DMS79 treated with DMSO at 0.1 percent for 48 hours (cell line): ENCODE measurements at regions not wholly inside any gene's neighbourhood (a gene's known extent, or its start where the extent isn't known, plus 50 kb on each side); places are given as distances from the start of the nearest gene placed in this dataset.
"Not testable (repeated sequence)": the region's sequence is repeated elsewhere in the genome, so short reads cannot be mapped to it uniquely, and the experiment has no call there.

Experiments
- DNase-seq: peaks from one replicate; lab custom pipeline; 2025; lab: John Stamatoyannopoulos, UW

GRCh38 chr20:56724241-56724757 is 95.2 kb downstream of the TFAP2C start:
- no peak for DNase-seq

GRCh38 chr20:56730003-56730402 is 100.9 kb downstream of the TFAP2C start:
- DNase-seq, result no peak

DNA sequence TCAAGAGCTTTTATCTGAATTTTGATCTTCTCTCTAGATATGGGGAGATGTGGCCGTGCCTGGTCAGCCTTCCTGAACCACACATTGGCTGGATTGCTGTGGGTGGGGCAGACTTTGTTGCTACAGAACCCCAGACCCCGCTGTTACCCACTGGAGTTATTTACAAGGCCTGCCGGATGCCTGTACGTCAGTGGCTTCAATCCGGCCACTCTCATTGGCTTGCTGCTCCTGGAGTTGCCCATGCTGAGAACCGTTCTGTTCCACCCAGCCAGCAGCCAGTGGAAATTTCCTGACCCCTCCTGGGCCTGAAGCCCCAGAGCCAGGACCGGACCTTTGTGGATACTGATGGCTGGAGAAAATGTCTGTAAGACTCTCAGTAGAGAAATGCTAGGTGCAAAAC is 101.9 kb downstream of the TFAP2C start:
- no peak for DNase-seq

DNA sequence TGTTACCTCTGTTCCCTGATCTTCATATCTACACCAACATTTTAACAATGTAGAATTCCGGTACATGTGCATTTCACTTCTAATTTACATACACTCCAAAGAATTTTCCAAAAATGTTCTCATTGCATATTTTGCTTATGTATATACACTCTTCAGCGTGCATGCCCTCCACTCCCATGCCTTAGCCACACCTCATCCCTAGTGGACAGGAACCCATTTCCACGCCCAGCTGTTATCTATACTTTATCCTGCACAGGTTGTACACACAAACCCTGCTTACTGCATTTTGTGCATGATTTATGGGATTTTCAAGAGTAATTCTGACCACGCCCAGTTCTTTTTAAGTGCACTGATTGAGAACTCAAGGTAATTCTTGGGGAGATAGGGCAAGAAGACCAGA is 102.4 kb downstream of the TFAP2C start:
- DNase-seq, result no peak

- DNase-seq, result no peak
Measured at GRCh38 chr20:56733967-56734366, 104.9 kb downstream of the TFAP2C start.

GRCh38 chr20:56735084-56735642 is 106.1 kb downstream of the TFAP2C start:
- no peak for DNase-seq

DNA sequence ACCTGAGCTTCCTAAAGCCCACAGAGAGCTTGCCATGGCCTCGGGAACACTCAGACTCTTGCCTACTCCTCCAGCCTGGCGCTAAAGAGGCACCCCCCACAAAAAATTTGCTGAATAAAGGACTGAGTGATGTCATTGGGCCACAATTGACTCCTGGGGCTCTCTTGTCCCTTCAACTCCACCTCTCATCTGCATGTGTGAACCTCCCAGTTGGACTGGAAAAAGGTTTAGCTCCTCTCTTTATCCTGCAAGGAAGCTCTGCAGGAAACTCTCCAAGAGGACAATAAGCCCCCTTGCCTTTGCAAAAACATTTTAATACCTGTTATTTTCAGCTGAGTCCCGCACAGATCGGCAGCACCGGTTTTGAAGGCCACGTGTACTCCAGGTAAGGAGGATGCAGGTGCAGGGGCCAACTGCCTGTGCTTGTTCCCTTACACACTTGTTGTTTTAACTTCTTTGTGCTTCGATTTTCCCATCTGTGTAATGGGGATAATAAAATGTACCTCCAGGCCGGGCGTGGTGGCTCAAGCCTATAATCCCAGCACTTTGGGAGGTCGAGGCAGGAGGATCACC is 107.3 kb downstream of the TFAP2C start:
- no peak for DNase-seq

DNA sequence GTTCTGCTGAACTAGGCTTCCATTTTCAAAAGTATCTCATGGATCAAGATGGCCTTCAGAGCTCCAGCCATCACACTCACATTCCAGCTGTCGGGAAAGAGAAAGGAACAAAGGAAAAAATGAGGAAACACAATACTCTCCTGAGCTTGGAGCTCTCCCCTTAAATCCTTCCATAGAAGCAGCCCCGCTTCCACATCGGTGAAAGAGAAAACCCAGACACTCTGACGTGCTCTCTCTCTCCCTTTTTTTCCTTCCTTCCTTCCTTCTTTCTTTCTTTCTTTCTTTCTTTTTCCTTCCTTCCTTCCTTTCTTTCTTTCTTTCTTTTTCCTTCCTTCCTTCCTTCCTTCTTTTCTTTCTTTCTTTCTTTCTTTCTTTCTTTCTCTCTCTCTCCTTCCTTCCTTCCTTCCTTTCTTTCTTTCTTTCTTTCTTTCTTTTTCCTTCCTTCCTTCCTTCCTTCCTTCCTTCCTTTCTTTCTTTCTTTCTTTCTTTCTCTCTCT is 115.3 kb downstream of the TFAP2C start:
- not testable (repeated sequence) for DNase-seq

GRCh38 chr20:56748476-56749377 is 119.6 kb downstream of the TFAP2C start:
- DNase-seq, result no peak

DNA sequence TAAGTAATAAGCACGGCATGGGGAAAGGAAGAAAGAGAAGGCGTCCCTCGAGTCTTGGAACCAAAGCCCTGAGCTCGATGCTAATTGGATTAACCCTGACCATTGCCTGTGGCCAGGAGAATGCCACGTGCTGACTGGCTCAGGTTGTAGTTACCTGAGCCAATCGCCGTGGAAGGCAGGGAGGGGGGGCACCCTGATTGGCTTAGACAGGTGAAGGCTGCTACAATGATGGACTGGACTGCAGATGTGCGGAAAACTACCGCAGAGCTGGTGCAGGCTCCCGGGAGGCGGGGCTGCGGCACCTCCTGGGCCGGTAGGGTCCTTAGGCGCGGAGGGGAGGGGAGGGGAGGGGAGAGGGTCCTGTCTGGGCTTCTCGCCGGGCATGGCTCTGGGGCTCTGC is 121.3 kb downstream of the TFAP2C start:
- no peak for DNase-seq

GRCh38 chr20:56752274-56752673 is 123.2 kb downstream of the TFAP2C start:
- DNase-seq, result no peak

DNA sequence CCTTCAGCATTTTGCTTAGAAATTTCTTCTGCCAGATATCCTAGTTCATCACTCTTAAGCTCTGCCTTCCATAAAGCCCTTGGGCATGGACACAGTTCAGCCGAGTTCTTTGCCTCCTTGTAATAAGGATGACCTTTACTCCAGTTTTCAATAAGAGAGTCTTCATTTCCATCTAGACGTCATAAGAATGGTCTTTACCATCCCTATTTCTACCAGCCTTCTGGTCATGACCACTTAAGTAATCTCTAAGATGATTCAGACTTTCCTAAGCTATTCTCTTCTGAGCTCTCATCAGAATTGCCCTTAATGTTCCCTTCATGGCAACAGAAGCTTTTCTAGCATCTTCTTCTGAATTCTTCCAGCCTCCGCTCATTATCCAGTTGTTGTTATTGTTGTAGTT is 126.1 kb downstream of the TFAP2C start:
- DNase-seq, result no peak

- not testable (repeated sequence) for DNase-seq
Measured at GRCh38 chr20:56756658-56757057, 127.6 kb downstream of the TFAP2C start.

DNA sequence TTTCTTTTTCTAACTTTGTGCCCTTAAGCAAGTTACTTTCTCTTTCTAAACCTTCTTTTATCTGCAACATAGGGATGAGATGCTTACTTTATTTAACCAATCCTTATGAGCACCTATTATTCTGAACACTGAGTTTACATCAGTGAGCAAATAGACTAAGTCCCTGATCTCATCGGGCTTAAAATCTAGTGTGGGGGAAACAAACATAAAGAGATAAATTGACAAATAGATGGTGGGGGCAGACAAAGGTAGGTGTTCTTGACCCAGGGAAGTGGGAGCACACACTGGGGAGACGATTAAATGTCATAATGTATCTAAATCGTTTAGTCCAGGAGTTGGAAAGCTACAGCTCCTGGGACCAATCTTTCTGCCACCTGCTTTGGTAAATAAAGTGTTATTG is 129.6 kb downstream of the TFAP2C start:
- no peak for DNase-seq

GRCh38 chr20:56759741-56760278 is 130.7 kb downstream of the TFAP2C start:
- no peak for DNase-seq

DNA sequence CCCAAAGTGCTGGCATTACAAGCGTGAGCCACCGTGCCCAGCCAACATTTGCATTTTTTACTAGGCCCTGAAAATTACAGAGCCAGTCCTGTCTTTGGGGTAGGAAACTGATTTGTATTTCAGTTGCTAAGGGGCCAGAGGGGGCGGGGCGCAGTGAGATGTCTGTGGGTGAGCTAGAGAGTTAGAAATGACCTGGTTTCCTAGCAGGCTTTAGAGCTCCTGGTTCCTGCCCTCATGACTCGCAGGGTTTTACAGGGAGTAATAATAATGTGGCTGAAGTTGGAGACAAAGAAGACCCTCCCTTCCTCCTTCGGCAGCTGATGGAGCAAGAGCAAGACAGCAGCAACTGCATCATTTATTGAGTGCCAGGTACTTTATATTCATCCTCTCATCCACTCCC is 131.5 kb downstream of the TFAP2C start:
- DNase-seq, result no peak

- DNase-seq, result no peak
Measured at GRCh38 chr20:56761393-56761792, 132.3 kb downstream of the TFAP2C start.

DNA sequence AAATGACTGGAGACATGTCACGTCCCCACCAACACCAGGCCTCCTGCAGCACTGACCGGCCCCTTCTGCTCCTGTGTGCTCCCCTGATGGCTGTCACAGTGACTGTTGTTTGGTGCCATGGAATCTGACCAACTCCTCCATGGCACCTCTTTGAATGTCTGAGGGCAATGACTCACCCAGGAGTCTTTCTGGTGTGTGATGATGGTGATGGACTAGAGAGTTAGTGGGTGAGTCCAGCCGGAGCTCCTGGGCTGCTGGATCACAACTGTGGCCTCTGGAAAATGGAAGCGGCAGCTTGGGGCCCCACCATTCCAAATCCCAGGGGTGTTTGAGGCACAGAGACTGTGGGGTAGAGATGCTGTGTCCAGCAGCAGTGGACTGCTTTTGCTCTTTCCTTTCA is 133.3 kb downstream of the TFAP2C start:
- no peak for DNase-seq

DNA sequence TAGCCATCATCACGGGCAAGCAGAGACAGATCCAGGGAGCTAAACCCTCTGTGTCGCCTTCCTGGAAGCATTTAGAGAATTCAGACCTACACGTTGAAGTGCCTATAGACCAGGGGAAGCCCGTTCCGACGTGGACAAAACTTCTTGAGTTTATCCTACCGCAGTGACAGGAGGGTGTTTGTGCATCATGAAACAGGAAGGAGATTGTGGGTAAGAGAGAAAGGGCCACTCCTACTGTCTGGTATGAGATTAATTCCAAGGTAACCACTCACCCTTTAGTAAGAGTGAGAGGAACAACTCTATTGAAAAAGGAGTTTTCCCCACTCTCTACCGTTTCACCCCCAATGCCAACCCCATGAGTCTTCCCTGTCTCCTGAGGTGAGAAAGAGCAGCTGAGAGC is 133.7 kb downstream of the TFAP2C start:
- no peak for DNase-seq

DNA sequence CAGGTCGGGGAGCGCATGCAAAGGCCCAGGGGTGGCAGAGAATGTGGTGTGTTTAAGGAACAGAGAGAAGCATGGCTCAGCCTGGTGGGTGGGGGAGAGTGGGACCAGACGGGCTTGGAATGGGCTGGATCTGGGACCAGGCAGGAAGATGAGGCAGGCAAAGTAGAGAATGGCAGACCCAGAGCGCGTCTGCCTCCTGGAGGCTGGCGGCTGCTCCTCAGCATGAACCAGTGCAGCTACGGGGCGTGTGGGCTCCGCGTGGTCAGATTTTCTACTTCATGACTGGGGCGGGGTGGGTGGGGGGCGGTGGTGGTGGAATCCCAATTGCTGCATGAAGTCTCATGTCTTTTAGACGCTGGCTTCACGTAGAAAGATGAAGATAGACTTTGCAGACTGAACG is 135.6 kb downstream of the TFAP2C start:
- no peak for DNase-seq

- no peak for DNase-seq
Measured at GRCh38 chr20:56765172-56766073, 136.3 kb downstream of the TFAP2C start.

DNA sequence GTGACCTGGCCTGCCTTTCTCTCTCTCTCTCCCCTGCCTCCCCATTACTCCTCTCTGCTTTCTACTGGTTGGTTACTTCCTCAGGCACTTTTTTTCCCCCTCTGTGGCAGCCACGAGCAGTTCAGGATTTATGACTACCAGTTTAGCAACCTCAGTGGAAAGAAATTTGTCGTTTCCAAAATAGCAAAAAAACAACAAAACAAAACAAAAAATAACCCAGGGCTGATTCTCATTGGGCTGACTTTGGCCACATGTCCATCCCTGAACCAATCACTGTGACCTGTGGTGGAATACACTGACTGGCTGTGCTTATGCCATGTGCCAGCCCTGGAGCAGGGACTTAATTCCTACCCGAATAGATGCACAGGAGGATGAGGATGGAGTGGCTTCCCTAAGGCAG is 137.4 kb downstream of the TFAP2C start:
- no peak for DNase-seq
